HG03439 (cell line): ENCODE measurements at regions not wholly inside any gene's neighbourhood (a gene's known extent, or its start where the extent isn't known, plus 50 kb on each side); places are given as distances from the start of the nearest gene placed in this dataset.
A peak's percentile ranks its signal among the peaks of the same experiment; 100 is the strongest.

Experiments
- ATAC-seq: cut with Tn5 transposase; IDR thresholded peaks from one replicate; pipeline ENCODE4 v1.9.1; 2021; ENCODE audit warnings: mild to moderate bottlenecking, moderate library complexity; ENCODE audit not compliant: unreplicated experiment

DNA sequence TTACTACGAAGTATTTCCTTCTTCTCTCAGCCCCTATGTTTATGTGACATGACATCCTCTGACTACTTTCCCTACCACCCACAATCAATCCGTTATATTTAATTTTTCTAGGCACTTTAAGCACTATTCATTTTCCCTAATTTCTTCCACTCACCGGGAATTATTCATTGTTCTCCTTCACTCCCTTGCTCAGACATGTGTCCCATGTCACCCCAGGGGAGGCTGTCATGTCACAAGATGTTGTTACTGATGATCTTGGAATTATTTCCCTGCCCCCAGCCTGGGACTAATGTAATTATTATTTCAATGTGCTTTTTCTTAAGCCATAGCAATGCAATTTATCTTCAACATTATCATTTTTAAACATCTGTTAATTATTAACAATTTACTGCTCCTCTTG is 317.2 kb downstream of the PHF14 start:
- no peak for ATAC-seq

GRCh38 chr7:11294218-11294617 is 320.5 kb downstream of the PHF14 start:
- ATAC-seq = no peak

DNA sequence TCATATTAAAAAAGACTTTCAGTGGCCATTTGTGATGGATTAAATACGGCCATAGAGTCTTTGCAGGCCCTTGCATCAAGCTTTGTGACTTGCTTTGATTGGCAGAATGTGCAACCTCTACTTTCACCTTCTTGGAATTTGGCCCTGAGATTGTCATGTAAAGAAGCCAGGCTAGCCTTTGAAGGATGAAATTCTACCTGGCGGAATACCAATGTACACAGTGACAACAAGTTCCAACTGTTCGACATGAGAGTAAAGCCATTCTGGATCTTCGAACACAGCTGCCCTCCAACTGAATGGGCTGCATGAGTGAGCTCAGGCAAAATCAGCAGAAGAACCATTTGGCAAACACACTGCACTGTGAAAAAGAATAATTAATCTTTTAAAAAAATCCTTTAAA is 321.3 kb downstream of the PHF14 start:
- ATAC-seq = no peak

GRCh38 chr7:11297126-11297625 is 323.5 kb downstream of the PHF14 start:
- ATAC-seq = no peak

DNA sequence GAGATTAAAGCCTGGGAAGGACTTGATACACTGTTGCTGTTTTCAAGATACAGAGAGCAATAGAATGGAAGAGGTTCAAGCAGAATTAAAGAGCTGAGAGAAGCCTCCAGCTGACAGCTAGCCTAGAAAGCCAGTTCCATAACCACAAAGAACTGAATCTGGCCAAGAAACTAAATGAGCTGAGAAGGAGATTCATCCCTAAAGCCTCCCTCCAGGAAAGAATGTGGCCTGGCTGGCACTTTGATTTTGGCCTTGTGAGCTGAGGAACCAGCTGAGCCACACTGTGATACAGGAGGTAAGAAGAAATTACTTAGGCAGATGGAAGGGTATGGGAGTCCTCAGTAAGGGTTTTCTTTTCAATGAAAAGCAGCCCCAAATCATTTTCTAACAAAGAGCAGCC is 324.1 kb downstream of the PHF14 start:
- no peak for ATAC-seq

DNA sequence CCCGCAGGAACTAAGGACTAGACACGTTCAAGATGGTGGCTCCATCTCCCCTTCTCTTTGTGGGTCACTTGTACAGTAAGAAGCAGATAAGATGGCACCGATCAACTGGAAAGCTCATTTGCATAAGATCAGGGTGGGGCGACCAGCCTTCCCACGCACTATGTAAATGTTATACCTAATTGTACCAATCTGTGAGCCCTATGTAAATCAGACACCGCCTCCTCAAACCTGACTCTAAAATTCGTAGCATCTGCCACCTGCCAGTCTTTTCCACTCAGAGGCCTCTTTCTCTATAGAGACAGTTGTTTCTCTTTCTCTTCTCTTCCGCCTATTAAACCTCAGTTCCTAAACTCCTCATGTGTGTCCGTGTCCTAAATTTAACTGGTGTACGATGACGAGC is 324.5 kb downstream of the PHF14 start:
- no peak for ATAC-seq

DNA sequence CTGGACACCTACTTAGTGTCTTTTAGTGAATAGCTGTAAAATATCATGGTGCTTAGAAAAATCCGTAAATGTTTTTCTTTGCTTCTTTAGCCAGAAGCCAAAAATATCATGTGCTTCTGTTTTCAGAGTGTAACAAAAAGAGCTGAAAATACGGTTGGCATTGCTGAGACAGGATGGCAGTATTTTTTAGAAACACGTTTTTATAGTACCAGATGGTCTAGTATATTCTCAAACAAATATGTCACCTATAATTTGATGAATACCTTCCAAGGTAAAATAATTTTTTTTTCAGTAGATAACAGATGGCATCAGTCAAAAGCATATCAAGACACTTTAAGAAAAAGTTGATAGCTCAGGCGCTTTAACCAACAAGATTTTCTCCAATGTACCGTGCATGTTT is 326.6 kb downstream of the PHF14 start:
- no peak for ATAC-seq

DNA sequence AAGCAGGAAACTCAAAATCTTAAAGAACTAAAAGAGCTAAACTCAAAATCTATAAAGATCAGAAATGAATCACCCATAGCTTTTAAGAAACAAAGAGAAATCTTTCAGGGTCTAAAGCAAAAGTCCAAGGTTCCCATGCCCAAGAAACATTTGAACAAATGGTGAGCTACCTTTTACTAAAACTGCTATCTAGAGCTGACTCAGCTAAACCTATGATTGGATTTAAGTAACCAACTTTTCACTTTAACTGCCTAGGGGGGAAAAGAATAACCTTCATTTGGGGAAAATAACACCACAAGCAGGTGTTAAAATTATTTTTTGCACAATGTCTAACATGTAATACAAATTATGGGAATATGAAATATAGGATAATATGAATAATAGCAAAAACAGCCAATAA is 328.4 kb downstream of the PHF14 start:
- ATAC-seq = no peak

DNA sequence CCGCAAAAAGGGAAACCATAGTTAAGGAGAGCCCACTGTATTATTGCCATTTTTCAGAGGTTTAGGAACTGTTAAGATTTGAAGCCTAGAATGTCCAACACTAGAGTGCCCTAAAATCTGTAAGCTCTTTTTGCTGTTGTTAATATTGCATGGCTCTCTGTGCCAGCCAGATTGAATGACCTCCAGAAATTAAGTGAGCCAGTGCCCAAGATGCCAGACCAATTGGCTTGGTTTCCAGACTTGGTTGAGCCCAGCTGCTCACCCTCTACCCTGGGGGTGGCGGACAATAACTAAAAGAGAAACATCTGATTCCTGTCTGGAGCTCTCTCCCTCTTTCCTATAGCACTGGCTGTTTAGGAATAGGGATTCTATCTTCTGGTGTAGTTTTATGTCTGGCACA is 340.1 kb downstream of the PHF14 start:
- no peak for ATAC-seq

DNA sequence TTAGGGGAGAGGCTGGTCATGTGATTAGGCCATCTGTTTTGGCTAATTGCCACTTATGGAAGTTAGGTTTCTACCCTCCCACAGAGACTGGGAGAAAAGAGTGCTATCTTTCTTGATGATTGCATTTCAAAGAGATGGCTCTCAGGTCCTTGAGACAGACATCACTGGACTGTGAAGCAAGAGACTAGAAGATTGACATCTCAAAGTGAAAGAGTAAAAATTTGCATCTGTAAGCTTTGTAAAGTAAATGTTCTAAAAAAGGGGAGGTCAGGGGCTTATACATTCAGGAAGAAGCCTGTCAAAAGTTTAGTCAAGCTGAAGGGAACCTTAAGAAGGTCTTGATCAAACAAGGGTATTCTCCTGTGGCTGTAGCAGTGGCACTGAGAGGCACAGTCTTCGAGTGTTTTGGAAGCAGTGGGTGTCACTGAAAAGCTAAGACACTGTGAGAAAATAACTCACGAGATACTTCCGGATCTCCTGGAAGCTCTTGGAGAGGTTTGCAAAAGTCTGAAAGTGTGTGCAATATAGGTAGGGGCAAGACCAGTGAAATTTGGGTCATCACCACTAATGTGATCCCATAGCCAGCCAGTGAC is 342.1 kb downstream of the PHF14 start:
- ATAC-seq = peak; percentile 61

DNA sequence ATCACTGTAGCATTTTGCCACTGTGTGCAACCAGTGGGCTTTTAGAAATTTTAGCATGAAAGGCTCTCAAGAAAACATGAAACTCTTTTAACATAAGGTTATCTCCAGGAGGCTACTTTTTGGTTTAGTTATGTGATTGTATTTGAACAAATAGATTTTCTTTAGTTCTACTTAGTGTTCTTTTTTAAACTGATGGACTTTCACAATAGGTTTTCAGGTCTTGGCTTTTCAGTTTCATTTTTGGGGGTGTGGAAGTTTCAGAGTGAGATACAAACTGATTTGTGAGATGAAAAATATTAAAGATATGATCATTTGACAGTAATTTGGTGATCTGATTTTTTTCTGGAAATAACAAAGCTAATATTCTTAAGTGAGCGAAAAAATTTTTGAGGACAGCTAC is 344.1 kb downstream of the PHF14 start:
- ATAC-seq = no peak

GRCh38 chr7:11319491-11320274 is 346.0 kb downstream of the PHF14 start:
- ATAC-seq = no peak
